OCI-LY3 (cell line): ENCODE measurements at regions not wholly inside any gene's neighbourhood (a gene's known extent, or its start where the extent isn't known, plus 50 kb on each side); places are given as distances from the start of the nearest gene placed in this dataset.

Experiments
- CTCF ChIP-seq: fragments of 200-600, 300-600 bp; sonication (generic); IDR thresholded peaks from 2 replicates; pipeline ENCODE4 v1.5.1; 2014; ENCODE audit warnings: antibody characterized with exemption, low read length, low read depth
- EZH2phosphoT487 ChIP-seq: fragments of 200-600 bp; shearing (Covaris generic); IDR thresholded peaks from 2 replicates; pipeline ENCODE4 v1.6.1; 2018; ENCODE audit warnings: antibody characterized with exemption, mixed run types, low read depth

GRCh38 chr2:221255862-221256261, 316.2 kb downstream of the EPHA4 start:
- TF ChIP-seq CTCF (no peak), EZH2phosphoT487 (no peak)
